WTC11 (cell line): ENCODE measurements at regions not wholly inside any gene's neighbourhood (a gene's known extent, or its start where the extent isn't known, plus 50 kb on each side); places are given as distances from the start of the nearest gene placed in this dataset.

Source experiments
- ATAC-seq: fragments of 200-7000 bp; cut with Tn5 transposase; 2 replicates; pipeline ENCODE4 v1.10.0; 2021; ENCODE audit warnings: mild to moderate bottlenecking, moderate library complexity
- CTCF ChIA-PET: fragments of 300-600 bp; sonication (Branson Sonifier 250); formaldehyde crosslinking; loops from one replicate; lab custom pipeline; 2021; ENCODE audit warnings: antibody characterized with exemption; lab: Charles Lee
- POLR2A ChIA-PET: fragments of 350-600 bp; sonication (Branson Sonifier 250); formaldehyde crosslinking; loops from one replicate; lab custom pipeline; 2021; ENCODE audit warnings: antibody characterized with exemption; lab: Charles Lee
- DNase-seq: peaks from one replicate; pipeline ENCODE4 v3.0.0; 2021; ENCODE audit warnings: low spot score
- H3K27ac Mint-ChIP-seq: 2 replicates; pipeline ENCODE4 v1.8.0; 2021; ENCODE audit warnings: mixed read lengths
- H3K27me3 Mint-ChIP-seq: 2 replicates; pipeline ENCODE4 v1.8.0; 2021; ENCODE audit warnings: low read depth, mild to moderate bottlenecking, moderate library complexity, mixed read lengths
- H3K36me3 Mint-ChIP-seq: 2 replicates; pipeline ENCODE4 v1.8.0; 2021; ENCODE audit warnings: mixed read lengths
- H3K4me1 Mint-ChIP-seq: 2 replicates; pipeline ENCODE4 v1.8.0; 2022; ENCODE audit warnings: mixed read lengths
- H3K4me3 Mint-ChIP-seq: 2 replicates; pipeline ENCODE4 v1.8.0; 2021; ENCODE audit warnings: mild to moderate bottlenecking, moderate library complexity, mixed read lengths
- H3K9me3 Mint-ChIP-seq: 2 replicates; pipeline ENCODE4 v1.8.0; 2021; ENCODE audit warnings: mixed read lengths
- AFF4 ChIP-seq: sonication (generic); formaldehyde crosslinking; IDR thresholded peaks from 2 replicates; pipeline ENCODE4 v1.8.1; 2023; ENCODE audit warnings: mild to moderate bottlenecking, missing genetic modification reagents, borderline replicate concordance
- ATF6 ChIP-seq: sonication (generic); formaldehyde crosslinking; IDR thresholded peaks from 2 replicates; pipeline ENCODE4 v1.8.1; 2023; ENCODE audit warnings: mild to moderate bottlenecking, missing genetic modification reagents
- CDX4 ChIP-seq: fragments of 250-450 bp; sonication (Bioruptor Pico); IDR thresholded peaks from 2 replicates; pipeline ENCODE4 v1.9.0; 2021; ENCODE audit warnings: moderate library complexity, mild to moderate bottlenecking, inconsistent platforms, borderline replicate concordance
- ELF4 ChIP-seq: sonication (generic); formaldehyde crosslinking; IDR thresholded peaks from 2 replicates; pipeline ENCODE4 v1.8.1; 2022; ENCODE audit warnings: low read depth, mild to moderate bottlenecking, moderate library complexity, missing genetic modification reagents
- FOXJ3 ChIP-seq: sonication (generic); formaldehyde crosslinking; IDR thresholded peaks from 2 replicates; pipeline ENCODE4 v1.9.0; 2021; ENCODE audit warnings: missing genetic modification reagents, mild to moderate bottlenecking, borderline replicate concordance
- FOXP4 ChIP-seq: sonication (generic); formaldehyde crosslinking; IDR thresholded peaks from 2 replicates; pipeline ENCODE4 v1.8.0; 2022; ENCODE audit warnings: mild to moderate bottlenecking, missing genetic modification reagents
- GABPB1 ChIP-seq: sonication (generic); formaldehyde crosslinking; IDR thresholded peaks from 2 replicates; pipeline ENCODE4 v1.8.1; 2023; ENCODE audit warnings: mild to moderate bottlenecking, missing genetic modification reagents
- IRF1 ChIP-seq: sonication (generic); formaldehyde crosslinking; IDR thresholded peaks from 2 replicates; pipeline ENCODE4 v1.8.0; 2023; ENCODE audit warnings: missing genetic modification reagents
- MLX ChIP-seq: sonication (generic); formaldehyde crosslinking; IDR thresholded peaks from 2 replicates; pipeline ENCODE4 v1.8.1; 2023; ENCODE audit warnings: mild to moderate bottlenecking, missing genetic modification reagents, moderate library complexity
- MYBL2 ChIP-seq: sonication (generic); formaldehyde crosslinking; IDR thresholded peaks from 2 replicates; pipeline ENCODE4 v1.8.1; 2023; ENCODE audit warnings: mild to moderate bottlenecking, moderate library complexity, missing genetic modification reagents
- OVOL2 ChIP-seq: fragments of 250-450 bp; sonication (Bioruptor Pico); IDR thresholded peaks from 2 replicates; pipeline ENCODE4 v1.9.0; 2021; ENCODE audit warnings: mild to moderate bottlenecking, borderline replicate concordance
- SOX15 ChIP-seq: fragments of 250-450 bp; sonication (Bioruptor Pico); IDR thresholded peaks from 2 replicates; pipeline ENCODE4 v1.9.0; 2021; ENCODE audit warnings: mild to moderate bottlenecking
- TEAD1 ChIP-seq: sonication (generic); formaldehyde crosslinking; IDR thresholded peaks from 2 replicates; pipeline ENCODE4 v1.8.0; 2022; ENCODE audit warnings: mild to moderate bottlenecking, missing genetic modification reagents
- ZBTB43 ChIP-seq: sonication (generic); formaldehyde crosslinking; IDR thresholded peaks from 2 replicates; pipeline ENCODE4 v1.8.1; 2023; ENCODE audit warnings: mild to moderate bottlenecking, missing genetic modification reagents
- ZNF138 ChIP-seq: sonication (generic); formaldehyde crosslinking; conservative IDR thresholded peaks from 2 replicates; pipeline ENCODE4 v1.8.1; 2022; ENCODE audit warnings: mild to moderate bottlenecking, moderate library complexity, missing genetic modification reagents
- ZNF416 ChIP-seq: fragments of 250-450 bp; sonication (Bioruptor Pico); IDR thresholded peaks from 2 replicates; pipeline ENCODE4 v1.9.0; 2021; ENCODE audit warnings: mild to moderate bottlenecking, inconsistent platforms

GRCh38 chr6:21924002-21924401 lies 330.5 kb downstream of the SOX4 start:
- peaks cover 7% of the 10 kb centered on the region; the same call in 1 of the 2 replicates for H3K36me3 Mint-ChIP-seq
- no peak for ATAC-seq

GRCh38 chr6:21928827-21929226 lies 335.3 kb downstream of the SOX4 start:
- ChIA-PET CTCF (interaction anchor here (0.6 kb wide), 1 partner anchor 27 kb away, joined by 5 read pairs; no protein-coding TSS in a partner anchor), POLR2A (no interaction called here)
- H3K27me3 Mint-ChIP-seq, result no peaks in the 10 kb centered on the region
- H3K9me3 Mint-ChIP-seq, result peaks cover 6% of the 10 kb centered on the region; the same call in 1 of the 2 replicates
- peak overlapping the region; percentile 87; the same call in 1 of the 2 replicates for H3K27ac Mint-ChIP-seq
- H3K36me3 Mint-ChIP-seq, result peaks cover 5% of the 10 kb centered on the region
- H3K4me3 Mint-ChIP-seq, result no peak overlapping the region
- DNase-seq, result no peak
- H3K4me1 Mint-ChIP-seq, result peaks cover 34% of the 10 kb centered on the region
- no peak for ATAC-seq
- TF ChIP-seq CDX4 (no peak), MLX (CRISPR knock-in tag) (no peak), FOXP4 (CRISPR knock-in tag) (no peak), MYBL2 (CRISPR knock-in tag) (no peak), AFF4 (CRISPR knock-in tag) (no peak)

More at GRCh38 chr6:21924002-21924401, 330.5 kb downstream of the SOX4 start:
- DNase-seq, result no peak
- peak overlapping the region; percentile 38; the same call in 1 of the 2 replicates for H3K27ac Mint-ChIP-seq
- no peak overlapping the region for H3K4me3 Mint-ChIP-seq
- no peaks in the 10 kb centered on the region for H3K27me3 Mint-ChIP-seq
- H3K4me1 Mint-ChIP-seq, result peaks cover 38% of the 10 kb centered on the region
- CTCF ChIA-PET, result no interaction called here
- POLR2A ChIA-PET, result no interaction called here
- peaks cover 8% of the 10 kb centered on the region; the same call in 1 of the 2 replicates for H3K9me3 Mint-ChIP-seq
- no peak for TF ChIP-seq MLX (CRISPR knock-in tag)
- TF ChIP-seq ZNF138 (CRISPR knock-in tag), result no peak
- TF ChIP-seq FOXJ3 (CRISPR knock-in tag), result no peak
- TF ChIP-seq IRF1, result no peak
- no peak for TF ChIP-seq OVOL2 (CRISPR knock-in tag)
- TF ChIP-seq ATF6 (CRISPR knock-in tag), result no peak
- no peak for TF ChIP-seq ZBTB43 (CRISPR knock-in tag)
- TF ChIP-seq ELF4 (CRISPR knock-in tag), result no peak
- no peak for TF ChIP-seq TEAD1 (CRISPR knock-in tag)
- no peak for TF ChIP-seq GABPB1 (CRISPR knock-in tag)
- TF ChIP-seq SOX15 (CRISPR knock-in tag), result no peak
- no peak for TF ChIP-seq ZNF416 (CRISPR knock-in tag)
